SK-N-DZ (cell line): ENCODE measurements at regions not wholly inside any gene's neighbourhood (a gene's known extent, or its start where the extent isn't known, plus 50 kb on each side); places are given as distances from the start of the nearest gene placed in this dataset.
"Not testable (repeated sequence)": the region's sequence is repeated elsewhere in the genome, so short reads cannot be mapped to it uniquely, and the experiment has no call there.

ENCODE experiments used
- DNase-seq: peaks from one replicate; pipeline ENCODE4 v3.0.0-alpha.2; 2015; ENCODE audit warnings: low spot score

DNA sequence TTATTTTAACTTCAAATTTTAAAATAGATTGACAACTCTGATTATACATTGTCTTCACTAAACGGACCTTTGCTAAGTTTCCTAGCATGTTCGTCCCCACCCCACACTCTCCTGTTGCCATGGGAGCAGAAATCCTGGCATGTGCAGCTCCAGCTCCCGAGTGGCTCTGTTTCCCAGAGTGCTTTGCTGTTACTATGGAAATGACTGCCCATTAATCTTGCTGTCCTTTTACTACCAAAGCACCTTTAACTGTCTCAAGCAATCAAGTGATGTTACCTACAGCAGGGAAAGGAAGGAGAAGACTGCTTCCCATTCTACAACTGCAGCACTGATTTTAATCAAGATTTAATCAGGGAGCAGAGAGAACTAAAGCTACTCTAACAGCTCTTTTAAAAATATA is 212.0 kb upstream of the KIF2A start:
- DNase-seq = peak; percentile 63

DNA sequence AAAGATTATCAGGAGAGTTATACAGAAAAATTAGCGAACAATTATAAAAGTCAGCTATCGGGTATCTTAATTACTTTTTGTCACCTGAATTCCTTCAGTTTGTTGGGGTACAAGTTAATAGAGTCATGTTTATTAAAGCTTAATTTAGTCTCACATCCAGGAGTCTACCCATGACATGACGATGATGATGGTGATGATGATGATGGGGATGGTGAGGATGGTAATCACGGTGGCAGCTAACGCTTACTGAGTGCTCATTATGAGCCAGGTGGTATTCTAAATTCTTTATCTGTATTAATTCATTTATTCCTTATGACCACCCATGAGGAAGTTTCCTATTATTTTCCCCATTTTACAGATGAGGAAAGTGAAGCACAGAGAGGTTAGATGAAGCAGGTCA is 208.6 kb upstream of the KIF2A start:
- no peak for DNase-seq

DNA sequence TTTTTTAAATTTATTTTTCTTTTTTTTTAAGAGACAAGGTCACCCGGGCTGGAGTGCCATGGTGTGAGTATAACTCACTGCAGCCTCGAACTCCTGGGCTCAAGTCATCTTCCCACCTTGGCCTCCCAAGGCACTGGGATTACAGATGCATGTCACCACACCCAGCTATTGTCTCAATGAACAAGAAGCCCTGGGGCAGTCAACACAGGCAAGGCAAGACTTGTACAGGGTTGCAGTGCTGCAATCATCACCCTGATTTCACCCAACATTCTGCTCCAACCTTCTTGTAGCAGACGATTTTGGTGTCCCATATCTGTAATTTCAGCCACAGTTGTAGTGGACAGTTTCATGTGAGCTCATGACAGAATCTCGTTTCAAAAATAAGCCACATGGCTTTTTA is 205.8 kb upstream of the KIF2A start:
- DNase-seq = no peak

DNA sequence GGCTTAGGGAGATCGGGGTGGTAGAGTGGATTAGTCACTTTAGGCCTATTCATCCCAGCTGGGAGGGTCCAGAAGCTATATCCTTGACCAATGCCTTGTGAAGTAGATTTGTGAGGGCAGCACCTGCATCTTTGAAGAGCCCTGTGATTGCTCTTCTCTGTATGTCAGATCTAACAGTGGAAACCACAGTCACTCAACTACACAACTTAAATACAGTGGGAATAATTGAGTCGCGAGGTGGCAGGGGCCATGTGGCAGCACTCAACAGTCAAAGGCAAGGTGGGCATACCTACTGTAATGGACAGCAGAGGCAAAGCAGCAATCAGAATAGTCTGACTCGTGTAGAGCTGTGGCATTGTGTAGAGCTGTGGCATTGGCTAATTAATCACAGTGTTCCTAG is 202.1 kb upstream of the KIF2A start:
- not testable (repeated sequence) for DNase-seq

DNA sequence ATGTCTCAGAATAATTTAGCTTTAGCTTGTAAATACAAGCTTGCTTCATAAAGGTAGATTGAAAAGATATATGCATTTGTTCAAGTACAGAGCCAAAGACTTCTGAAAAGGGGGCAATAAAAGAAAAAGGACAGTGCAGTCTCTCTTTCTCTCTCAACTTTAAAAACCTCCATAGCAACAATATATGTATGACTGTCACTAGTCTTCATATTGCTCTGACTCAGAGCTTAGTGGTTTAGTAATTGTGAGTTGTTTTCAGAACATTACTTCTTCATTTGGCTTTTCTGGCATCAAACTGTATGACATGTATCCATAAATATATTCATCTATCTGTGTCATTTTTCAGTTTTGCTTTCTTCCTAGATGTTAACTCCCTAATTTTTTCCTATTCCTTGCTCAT is 194.6 kb upstream of the KIF2A start:
- no peak for DNase-seq

DNA sequence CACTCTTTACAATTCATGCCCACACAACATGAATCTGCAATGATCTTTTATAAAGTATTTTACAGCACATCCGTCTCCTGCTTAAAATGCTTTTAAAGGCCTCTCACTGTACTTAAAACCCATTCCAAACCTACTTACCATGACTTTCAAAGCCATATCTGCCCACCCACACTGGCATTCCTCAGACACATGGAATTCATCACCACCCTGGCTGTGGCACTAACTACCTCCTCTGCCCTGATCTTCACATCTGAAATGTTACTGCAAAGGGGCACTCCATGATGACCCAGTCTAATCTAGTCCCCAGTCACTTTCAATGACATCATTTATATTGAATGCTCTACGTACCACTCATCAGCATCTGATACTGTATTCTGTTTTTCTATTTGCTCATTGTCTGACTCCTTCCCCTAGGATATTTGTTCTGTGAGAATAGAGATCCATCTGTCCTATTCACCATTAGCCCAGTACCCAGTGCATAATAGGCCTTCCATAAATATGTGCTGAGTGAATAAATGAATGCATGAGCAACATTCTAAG is 193.2 kb upstream of the KIF2A start:
- DNase-seq = no peak

DNA sequence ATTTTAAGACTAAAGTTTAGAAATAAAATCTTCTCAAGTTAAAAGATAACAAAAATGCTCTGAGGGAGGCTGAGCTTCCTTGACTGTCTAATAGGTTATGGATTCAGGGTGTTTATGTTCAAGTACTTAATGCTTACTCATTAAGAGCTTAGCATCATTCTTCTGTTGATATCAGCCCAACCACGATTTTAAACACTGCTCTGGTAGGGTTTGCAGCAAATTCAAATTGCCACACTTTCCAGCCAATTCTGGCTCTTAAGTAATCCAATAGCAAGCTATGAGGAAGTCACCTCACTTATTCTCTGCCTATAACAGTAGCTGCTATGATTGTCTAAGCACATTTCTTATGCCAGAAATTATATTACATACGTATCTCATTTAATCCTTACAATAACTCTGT is 191.0 kb upstream of the KIF2A start:
- DNase-seq = no peak

DNA sequence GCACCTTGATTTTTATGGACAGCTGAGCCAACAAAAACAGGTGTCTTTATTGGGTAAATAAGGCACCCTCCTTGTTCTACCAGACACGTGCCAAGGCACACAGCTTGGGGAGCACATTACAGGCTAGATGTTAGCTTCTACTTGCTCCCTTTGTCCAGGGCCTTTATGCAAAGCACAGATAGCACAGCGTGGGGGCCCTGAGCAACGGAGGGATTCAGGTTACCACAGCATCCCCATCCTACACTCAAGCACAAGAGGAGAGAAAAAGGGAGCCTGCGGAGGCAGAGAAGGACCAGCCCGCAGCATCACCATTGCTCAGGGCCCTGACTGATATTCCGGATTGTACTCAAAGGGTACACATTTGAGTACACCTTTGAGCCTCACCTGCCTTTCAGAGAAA is 181.7 kb upstream of the KIF2A start:
- DNase-seq = no peak

DNA sequence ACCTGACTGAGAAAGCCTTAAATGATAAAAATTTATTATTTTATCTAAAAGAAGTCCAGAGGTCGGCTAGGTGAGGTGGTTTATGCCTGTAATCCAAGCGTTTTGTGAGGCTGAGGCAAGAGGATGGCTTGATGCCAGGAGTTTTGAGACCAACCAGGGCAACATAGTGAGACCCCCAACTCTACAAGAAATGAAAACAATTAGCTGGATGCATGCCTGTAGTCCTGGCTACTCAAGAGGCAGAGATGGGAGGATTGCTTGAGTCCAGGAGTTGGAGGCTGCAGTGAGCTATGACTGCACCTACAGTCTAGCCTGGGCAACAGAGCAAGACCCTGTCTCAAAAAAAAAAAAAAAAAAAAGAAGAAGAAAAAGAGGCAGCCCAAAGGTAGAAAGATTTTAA is 179.9 kb upstream of the KIF2A start:
- no peak for DNase-seq

DNA sequence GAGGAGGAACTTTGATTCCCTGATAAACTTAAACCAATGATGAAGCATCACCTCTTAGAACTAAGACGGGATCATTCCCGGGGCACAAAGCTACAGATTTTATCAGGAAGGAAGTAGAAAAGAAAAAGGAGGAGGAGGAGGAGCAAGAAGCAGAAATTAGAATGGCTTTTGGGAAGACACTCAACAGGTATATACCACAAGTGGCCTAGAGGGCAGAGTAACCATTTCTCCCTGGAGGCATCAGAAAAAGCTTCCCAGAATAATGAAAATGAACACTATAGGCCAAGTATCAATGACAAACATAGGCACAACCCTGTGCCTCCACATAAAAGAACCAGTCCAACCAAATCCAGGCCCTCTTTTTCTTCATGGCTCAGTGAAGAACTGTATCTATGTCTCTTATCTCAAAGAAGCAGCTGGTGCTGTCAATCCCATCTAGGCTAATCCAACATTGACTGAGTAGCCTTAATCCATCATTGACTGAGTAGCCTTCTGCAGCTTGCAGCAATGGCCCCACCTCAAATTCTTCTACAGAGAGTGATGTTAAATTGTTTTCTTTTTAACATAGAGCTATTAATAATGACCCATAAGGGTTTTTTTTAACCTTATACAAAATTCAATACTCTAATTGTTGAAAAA is 178.8 kb upstream of the KIF2A start:
- DNase-seq = peak; percentile 64

DNA sequence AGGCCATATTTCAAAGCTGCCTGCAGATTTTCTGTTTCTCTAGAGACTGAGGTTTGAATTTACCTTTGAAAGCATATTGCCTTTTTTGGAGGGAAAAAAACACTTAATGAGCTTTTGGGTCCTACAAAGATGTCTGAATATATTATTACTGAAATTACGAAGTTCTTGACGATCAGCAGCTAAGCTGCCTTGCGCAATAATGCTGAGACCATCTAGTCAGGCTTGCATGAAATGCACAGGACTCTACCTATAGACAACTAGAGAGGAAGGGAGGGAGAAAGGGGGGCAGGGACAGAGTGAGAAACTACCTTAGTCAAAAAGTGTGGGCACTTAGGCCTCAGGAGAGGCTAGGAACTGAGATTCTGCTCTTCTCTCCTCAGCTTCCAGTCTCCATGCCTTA is 175.9 kb upstream of the KIF2A start:
- no peak for DNase-seq

DNA sequence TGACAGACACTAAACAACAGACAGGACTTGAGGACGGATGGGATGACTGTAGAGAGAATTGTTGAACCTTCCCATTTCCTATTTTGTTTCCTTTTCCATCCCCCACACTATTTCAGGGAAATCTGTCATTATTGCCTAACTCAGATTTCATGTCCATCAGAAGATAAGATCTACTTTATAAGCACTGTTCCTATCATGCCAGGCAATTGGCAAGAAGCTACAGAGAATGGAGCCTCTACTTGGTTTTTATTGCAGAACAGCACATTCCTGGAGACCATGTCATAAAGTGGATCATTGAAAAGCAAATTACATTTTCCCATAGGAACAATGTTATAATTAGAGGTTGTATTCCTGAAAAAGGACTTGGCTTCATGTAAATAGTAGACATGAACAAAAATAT is 173.7 kb upstream of the KIF2A start:
- DNase-seq = no peak

DNA sequence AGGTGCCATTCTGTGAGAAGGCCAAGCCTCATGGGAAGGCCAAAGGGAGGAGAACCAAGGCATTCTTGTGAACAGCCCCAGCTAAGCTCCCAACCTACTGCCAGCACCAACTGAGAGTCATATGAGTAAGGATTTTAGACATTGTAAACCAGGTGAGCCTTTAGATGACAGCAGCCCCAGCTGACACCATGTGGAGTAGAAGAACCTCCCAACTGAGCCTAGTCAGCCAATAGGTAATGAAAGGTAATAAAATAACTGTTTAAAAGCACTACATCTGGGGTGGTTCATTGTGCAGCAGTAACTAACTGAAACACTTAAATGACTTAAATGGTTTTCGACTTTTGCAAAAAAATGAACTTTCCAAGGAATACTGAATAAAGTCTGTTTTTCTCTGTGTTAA is 172.6 kb upstream of the KIF2A start:
- DNase-seq = no peak

DNA sequence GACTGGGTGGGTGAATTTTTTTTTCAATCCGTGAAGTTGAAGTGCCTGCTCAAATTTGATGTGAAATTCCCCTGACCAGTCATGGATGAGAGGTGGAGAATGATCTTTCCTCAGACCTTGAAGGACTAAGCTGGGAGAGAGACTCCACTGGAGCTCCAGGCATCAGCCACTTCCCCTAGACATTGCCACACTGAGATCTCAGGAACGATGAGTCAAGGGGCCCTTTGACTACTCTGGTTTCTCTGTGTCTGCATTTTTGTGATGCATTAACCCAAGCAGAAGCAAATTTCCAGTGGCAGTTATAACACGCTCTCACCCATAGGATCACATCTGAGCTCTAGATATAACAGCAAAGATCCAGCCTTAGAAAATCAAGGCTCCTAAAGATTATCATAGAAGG is 171.2 kb upstream of the KIF2A start:
- no peak for DNase-seq

DNA sequence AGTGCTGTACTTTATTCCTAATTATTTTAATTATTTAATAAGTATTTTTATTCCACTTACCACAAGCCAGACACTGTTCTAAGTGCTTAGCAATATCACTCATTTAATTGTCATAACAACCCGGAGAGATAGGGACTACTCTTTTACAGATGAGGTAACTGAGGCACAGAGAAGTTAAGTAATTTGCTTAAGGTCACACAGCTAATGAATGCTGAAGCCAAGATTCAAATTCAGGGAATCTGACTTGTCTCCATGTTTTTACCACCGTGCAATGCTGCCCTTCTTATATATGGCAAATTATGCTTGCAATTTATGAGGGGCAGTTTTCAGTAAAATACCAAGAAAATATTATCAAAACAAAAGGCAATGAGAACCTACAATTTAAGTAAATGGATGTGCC is 168.4 kb upstream of the KIF2A start:
- no peak for DNase-seq

DNA sequence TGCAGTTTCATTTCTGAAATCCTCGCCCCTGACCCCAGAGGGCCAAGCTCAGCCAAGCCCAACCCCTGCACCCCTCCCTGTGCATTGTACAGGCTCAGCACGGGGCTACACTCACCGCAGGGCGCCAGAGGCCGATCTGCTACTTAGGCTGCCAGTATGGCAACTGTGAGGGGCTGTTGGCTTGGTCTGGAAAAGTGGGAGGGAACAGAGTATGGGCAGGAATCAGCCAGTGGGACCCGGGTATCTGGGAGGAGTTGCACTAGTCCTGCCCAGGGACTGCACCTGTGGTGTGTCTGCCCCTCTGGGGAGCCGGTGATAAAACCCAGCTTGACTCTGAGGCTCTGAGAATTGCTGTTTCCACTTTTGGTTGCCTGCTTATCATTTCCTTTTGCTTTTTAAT is 167.4 kb upstream of the KIF2A start:
- no peak for DNase-seq

DNA sequence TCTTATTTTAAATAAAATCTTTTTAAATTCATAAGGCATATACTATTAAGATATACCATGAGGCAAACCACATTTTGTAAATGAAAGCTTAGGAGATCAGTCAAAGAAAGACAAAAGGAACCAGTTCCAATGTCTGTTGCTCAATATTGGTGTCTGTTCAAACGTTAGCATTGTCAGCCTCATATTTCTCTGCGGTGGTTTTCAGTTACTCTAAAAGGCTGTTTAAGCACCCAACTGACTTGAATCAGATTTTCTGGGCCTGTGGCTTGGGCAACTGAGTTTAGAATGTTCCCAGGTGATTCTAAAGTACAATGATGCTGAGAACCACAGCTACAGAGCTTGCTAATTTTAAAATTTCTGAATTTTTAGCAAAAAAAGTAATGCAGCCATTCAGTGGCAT is 166.3 kb upstream of the KIF2A start:
- no peak for DNase-seq

DNA sequence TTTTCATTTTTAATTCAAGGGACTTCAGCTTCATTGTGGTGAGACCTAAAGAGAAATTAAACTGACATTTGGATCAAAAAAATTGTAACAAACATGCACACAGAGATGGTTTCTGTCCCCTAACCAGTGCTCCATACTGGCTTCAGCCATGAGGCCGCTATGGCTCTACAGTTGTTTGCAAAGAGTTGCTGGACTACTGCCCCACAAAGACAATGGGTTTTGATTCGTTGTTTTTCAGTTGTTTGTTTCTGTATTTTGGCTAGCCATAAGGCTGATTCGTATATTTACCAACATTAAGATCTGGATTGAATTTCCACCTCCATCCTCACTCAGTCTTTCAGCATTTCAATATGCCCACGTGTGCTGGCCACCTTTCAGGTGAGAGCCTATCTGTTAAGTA is 163.7 kb upstream of the KIF2A start:
- DNase-seq = no peak

DNA sequence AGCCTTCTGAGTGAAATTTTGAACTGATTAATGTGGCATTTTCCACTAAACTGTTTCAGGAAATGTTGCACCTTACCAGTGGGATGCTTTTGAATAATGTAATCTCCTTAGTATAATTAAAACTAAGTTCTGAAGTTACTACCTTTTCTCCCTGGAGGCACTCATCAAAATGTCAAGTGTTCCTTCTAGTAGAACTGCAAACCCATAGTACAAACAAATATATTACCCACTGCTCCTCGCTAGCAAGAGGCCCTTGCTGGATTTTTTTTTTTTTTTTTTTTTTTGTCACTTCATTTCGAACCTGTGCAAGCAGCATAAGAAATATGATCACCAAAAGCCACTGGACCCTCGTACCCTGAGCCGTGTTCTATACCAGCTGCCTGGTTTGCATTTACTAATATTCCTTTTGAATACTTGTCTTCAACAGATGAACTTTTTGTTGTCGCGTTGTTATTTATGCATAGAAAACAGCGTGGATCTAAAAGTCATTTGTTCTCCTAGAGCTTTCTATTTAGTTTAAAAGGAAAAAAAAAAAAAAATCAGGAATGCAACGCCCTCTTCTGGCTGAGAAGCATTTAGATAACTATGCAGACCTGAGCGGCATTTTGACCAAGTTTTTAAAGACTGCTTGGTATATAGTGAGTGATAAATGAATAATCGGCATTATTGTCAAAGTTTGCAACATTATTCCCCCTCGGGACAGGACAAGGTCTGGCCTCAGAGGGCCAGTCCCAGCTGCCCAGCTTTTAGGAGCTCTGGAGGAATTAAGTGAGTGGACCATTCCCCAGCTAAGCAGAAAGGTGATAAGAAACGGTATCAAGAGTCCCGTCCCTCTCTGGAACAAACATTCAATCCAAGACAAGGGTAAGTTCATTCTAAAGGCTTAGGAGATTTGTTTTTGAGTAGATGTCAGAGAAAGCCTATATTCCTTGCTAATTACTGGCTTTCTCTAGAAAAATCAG is 162.5 kb upstream of the KIF2A start:
- peak; percentile 22 for DNase-seq

DNA sequence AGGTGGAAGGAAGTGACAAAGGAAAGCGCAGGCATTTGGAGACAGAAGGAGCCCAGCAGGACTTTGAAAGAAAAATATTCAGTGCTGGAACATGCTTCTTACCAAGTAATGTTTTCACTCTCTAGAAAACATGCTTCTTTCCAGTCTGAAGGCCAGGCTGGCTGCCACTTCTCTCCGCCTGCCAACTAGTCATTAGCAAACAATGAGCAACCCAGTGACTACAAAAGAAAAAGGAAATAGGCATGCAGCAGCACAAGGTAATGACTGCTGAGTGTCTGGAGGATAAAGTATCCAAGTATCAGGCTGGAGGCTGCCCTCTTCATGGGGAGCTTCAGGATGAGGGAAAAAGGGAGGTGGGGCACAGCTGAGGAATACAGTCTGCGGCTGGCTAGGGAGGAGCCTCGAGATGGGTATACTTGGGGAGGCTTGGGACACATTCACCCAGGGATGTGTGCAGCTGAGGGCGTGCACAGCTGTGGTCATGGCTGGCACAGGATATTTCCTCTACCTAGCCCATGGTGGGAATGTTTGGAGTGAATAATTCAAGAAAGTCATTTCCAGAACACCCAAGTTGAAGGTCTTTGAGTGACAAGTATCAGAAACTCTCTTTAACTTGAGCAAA is 161.5 kb upstream of the KIF2A start:
- DNase-seq = no peak

DNA sequence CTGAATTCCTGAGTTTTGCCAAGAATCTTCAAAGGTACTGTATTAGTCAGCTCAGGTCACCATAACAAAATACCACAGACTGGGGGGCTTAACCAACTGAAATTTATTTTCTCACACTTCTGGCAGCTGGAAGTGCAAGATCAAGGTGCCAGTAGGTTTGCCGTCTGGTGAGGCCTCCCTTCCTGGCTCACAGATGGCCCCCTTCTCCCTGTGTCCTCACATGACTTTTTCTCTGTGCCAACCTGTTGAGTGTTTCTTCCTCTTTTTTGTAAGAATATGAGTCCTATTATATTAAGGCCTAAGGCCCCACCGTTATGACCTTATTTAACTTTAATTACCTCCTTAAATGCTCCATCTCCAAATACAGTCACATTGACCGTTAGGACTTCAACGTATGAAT is 156.1 kb upstream of the KIF2A start:
- DNase-seq = no peak

DNA sequence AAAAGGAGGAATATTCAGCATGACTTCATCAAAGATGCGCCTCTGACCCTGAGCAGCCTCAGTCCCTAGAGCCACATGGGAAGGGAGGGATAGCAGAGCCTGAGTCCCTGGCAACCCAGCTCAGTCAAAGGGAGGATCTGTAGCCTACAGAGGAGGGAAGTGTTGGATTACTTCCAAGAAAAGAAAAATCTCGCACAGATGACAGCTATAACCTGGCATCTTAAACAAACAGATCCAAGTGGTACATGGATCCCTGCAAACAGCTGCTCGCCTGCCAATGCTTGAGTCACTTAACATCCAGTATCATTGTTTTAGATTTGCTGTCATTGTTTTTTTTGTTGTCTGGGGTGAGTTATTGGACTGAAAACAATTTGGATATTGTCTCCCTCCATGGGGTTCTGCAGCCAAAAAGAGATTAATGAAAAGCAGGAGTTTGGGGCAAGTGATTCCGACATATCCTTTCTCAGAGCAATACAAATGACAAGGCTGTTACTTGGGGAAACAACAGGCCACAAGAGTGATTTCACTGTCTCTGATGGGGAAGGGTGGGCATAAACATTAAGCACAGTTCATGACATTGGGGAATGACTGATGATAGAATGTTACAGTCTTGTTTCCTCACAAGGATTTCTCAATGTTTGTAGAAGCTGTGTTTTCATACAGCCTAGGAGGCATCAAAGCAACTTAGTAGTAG is 153.5 kb upstream of the KIF2A start:
- no peak for DNase-seq
